Right cardiac atrium (tissue), 5 donors: ENCODE measurements at regions not wholly inside any gene's neighbourhood (a gene's known extent, or its start where the extent isn't known, plus 50 kb on each side); places are given as distances from the start of the nearest gene placed in this dataset.

Source experiments
- ATAC-seq, 2 donors: fragments of 200-7000 bp; cut with Tn5 transposase; one replicate each; pipeline versions ENCODE4 v1.8.0 to v1.9.1; 2020; ENCODE audit warnings: moderate library complexity in 2 of 2, mild to moderate bottlenecking in 1 of 2
- DNase-seq, 3 donors: peaks; one replicate each; pipeline ENCODE4 v3.0.0-alpha.2; 2020
- H3K27ac ChIP-seq: one replicate; pipeline ENCODE4 v1.5.1; 2013; ENCODE audit warnings: mild to moderate bottlenecking, low read length, control low read depth, moderate library complexity
- H3K27me3 ChIP-seq: one replicate; pipeline ENCODE4 v1.6.1; 2013; ENCODE audit not compliant: control insufficient read depth, insufficient read depth
- H3K4me1 ChIP-seq: one replicate; pipeline ENCODE4 v1.6.1; 2013; ENCODE audit warnings: low read length; ENCODE audit not compliant: control insufficient read depth, insufficient read depth
- H3K4me3 ChIP-seq: one replicate; pipeline ENCODE4 v1.5.1; 2013; ENCODE audit warnings: low read length, control low read depth
- H3K9me3 ChIP-seq: one replicate; pipeline ENCODE4 v1.6.1; 2013; ENCODE audit warnings: low read length; ENCODE audit not compliant: control insufficient read depth
- WGBS: extraction: QIAGEN DNeasy Blood & Tissue Kit; methylation state at CpG from one replicate; pipeline ENCODE4 v1.1.7; 2013; 5-methylcytosine and 5-hydroxymethylcytosine counted together
- intact Hi-C, 4 donors: fragments of 100-400 bp; cut with DNase I; formaldehyde crosslinking; loops; one replicate each; pipeline versions ENCODE4 v1.11.0 to v1.14.0; 2022 to 2023
- donor health status: healthy with polysubstance abuse.
- donor health status: DM: no; HTN: yes; CAD: no.
- donor health status: DM: no; HTN: no; CAD: no.
- donor health status: DM: no; HTN: yes; CAD: no; lungs with severe emphysema.
- donor health status: DM: yes; HTN: yes; CAD: no.

- 76% methylated on average over 6 of the region's 6 CpGs for WGBS
- H3K9me3 ChIP-seq: no peaks in the 10 kb centered on the region
- no peak for DNase-seq
- H3K4me1 ChIP-seq: no peaks in the 10 kb centered on the region
- no peak overlapping the region for H3K27ac ChIP-seq
- no peak for ATAC-seq
- H3K27me3 ChIP-seq: no peaks in the 10 kb centered on the region
- intact Hi-C loops: no loop called here
- H3K4me3 ChIP-seq: no peak overlapping the region
These were observed 149.2 kb upstream of the FUT8 start for GRCh38 chr14:65263177-65263788.

- Histone ChIP-seq H3K27me3 (no peaks in the 10 kb centered on the region), H3K27ac (no peak overlapping the region), H3K4me1 (no peaks in the 10 kb centered on the region), H3K9me3 (no peaks in the 10 kb centered on the region), H3K4me3 (no peak overlapping the region)
- intact Hi-C loops: no loop called here
- WGBS: 75% methylated on average over 5 of the region's 5 CpGs
- DNase-seq (no peak), ATAC-seq (no peak)
These were observed 144.7 kb upstream of the FUT8 start for GRCh38 chr14:65267856-65268255.

- ATAC-seq: no peak
- no peaks in the 10 kb centered on the region for H3K9me3 ChIP-seq
- no peak overlapping the region for H3K27ac ChIP-seq
- intact Hi-C loops: no loop called here
- DNase-seq: no peak
- H3K4me1 ChIP-seq: no peaks in the 10 kb centered on the region
- WGBS: 82% methylated on average over 5 of the region's 5 CpGs
- H3K4me3 ChIP-seq: no peak overlapping the region
- no peaks in the 10 kb centered on the region for H3K27me3 ChIP-seq
These were observed 143.9 kb upstream of the FUT8 start for GRCh38 chr14:65268594-65268993.

- DNase-seq (no peak), ATAC-seq (no peak)
- no peak overlapping the region for H3K4me3 ChIP-seq
- H3K27me3 ChIP-seq: no peaks in the 10 kb centered on the region
- WGBS: 86% methylated on average over 1 of the region's 1 CpG
- H3K9me3 ChIP-seq: no peaks in the 10 kb centered on the region
- intact Hi-C loops: no loop called here
- H3K27ac ChIP-seq: no peak overlapping the region
- no peaks in the 10 kb centered on the region for H3K4me1 ChIP-seq
These were observed 142.8 kb upstream of the FUT8 start for GRCh38 chr14:65269732-65270131.

GRCh38 chr14:65277027-65277426, 135.5 kb upstream of the FUT8 start:
- H3K27ac ChIP-seq: no peak overlapping the region
- no peaks in the 10 kb centered on the region for H3K4me1 ChIP-seq
- no peaks in the 10 kb centered on the region for H3K27me3 ChIP-seq
- DNase-seq (no peak), ATAC-seq (no peak)
- no peak overlapping the region for H3K4me3 ChIP-seq
- WGBS: 87% methylated on average over 4 of the region's 4 CpGs
- H3K9me3 ChIP-seq: no peaks in the 10 kb centered on the region
- intact Hi-C loops: no loop called here

GRCh38 chr14:65277580-65278270, 134.8 kb upstream of the FUT8 start:
- DNase-seq (no peak), ATAC-seq (no peak)
- Histone ChIP-seq H3K9me3 (no peaks in the 10 kb centered on the region), H3K4me3 (no peak overlapping the region), H3K27ac (no peak overlapping the region), H3K27me3 (no peaks in the 10 kb centered on the region), H3K4me1 (no peaks in the 10 kb centered on the region)
- 45% methylated on average over 6 of the region's 6 CpGs for WGBS
- intact Hi-C loops: no loop called here

- no peak overlapping the region for H3K27ac ChIP-seq
These were observed 133.9 kb upstream of the FUT8 start for GRCh38 chr14:65278589-65278988.

GRCh38 chr14:65279510-65279909, 133.0 kb upstream of the FUT8 start:
- no peak for DNase-seq
- intact Hi-C loops: no loop called here
- 96% methylated on average over 22 of the region's 22 CpGs for WGBS
- Histone ChIP-seq H3K27me3 (no peaks in the 10 kb centered on the region), H3K27ac (no peak overlapping the region), H3K9me3 (no peaks in the 10 kb centered on the region), H3K4me1 (no peaks in the 10 kb centered on the region), H3K4me3 (no peak overlapping the region)
- no peak for ATAC-seq

More at GRCh38 chr14:65278589-65278988, 133.9 kb upstream of the FUT8 start:
- intact Hi-C loops: no loop called here
- Histone ChIP-seq H3K4me3 (no peak overlapping the region), H3K27me3 (no peaks in the 10 kb centered on the region), H3K9me3 (no peaks in the 10 kb centered on the region), H3K4me1 (no peaks in the 10 kb centered on the region)
- ATAC-seq: no peak
- no peak for DNase-seq
- WGBS: 78% methylated on average over 4 of the region's 4 CpGs

GRCh38 chr14:65279958-65280357, 132.6 kb upstream of the FUT8 start:
- no peak for ATAC-seq
- 95% methylated on average over 25 of the region's 25 CpGs for WGBS
- intact Hi-C loops: no loop called here
- Histone ChIP-seq H3K4me1 (no peaks in the 10 kb centered on the region), H3K9me3 (no peaks in the 10 kb centered on the region), H3K27me3 (no peaks in the 10 kb centered on the region), H3K27ac (no peak overlapping the region), H3K4me3 (no peak overlapping the region)
- DNase-seq: peak in 1 of 3 donors; percentile 48

- intact Hi-C loops: no loop called here
- ATAC-seq: no peak
- 98% methylated on average over 22 of the region's 22 CpGs for WGBS
These were observed 131.9 kb upstream of the FUT8 start for GRCh38 chr14:65280653-65281052.

GRCh38 chr14:65281991-65282895, 130.3 kb upstream of the FUT8 start:
- Histone ChIP-seq H3K9me3 (no peaks in the 10 kb centered on the region), H3K4me3 (no peak overlapping the region), H3K4me1 (no peaks in the 10 kb centered on the region), H3K27ac (no peak overlapping the region), H3K27me3 (no peaks in the 10 kb centered on the region)
- ATAC-seq (peak; percentile 73 to 76), DNase-seq (peak in 1 of 3 donors; percentile 50)
- intact Hi-C loops: no loop called here
- 43% methylated on average over 12 of the region's 12 CpGs for WGBS

More at GRCh38 chr14:65280653-65281052, 131.9 kb upstream of the FUT8 start:
- H3K4me3 ChIP-seq: no peak overlapping the region
- peak in 1 of 3 donors; percentile 35 for DNase-seq
- no peak overlapping the region for H3K27ac ChIP-seq
- H3K9me3 ChIP-seq: no peaks in the 10 kb centered on the region
- no peaks in the 10 kb centered on the region for H3K4me1 ChIP-seq
- H3K27me3 ChIP-seq: no peaks in the 10 kb centered on the region
